H1 (cell line): ENCODE measurements at regions not wholly inside any gene's neighbourhood (a gene's known extent, or its start where the extent isn't known, plus 50 kb on each side); places are given as distances from the start of the nearest gene placed in this dataset.

ENCODE experiments used
- CTCF ChIA-PET: fragments of 300-600 bp; sonication (Branson Sonifier 250); formaldehyde crosslinking; loops from one replicate; lab custom pipeline; 2021; ENCODE audit not compliant: partially characterized antibody; lab: Charles Lee
- POLR2A ChIA-PET: fragments of 300-600 bp; sonication (Branson Sonifier 250); formaldehyde crosslinking; loops from one replicate; lab custom pipeline; 2021; ENCODE audit warnings: inconsistent platforms; ENCODE audit not compliant: partially characterized antibody; lab: Charles Lee
- DNase-seq, 2 experiments: peaks; one replicate each; pipeline versions ENCODE4 v3.0.0 to v3.0.0-alpha.2; 2010 to 2022; ENCODE audit warnings: low spot score in 2 of 2, low read depth in 1 of 2, mixed read lengths in 1 of 2
- FAIRE-seq: peaks from 2 replicates; lab custom pipeline; 2011; peaks lifted over from hg19 to GRCh38; lab: Jason Lieb, UNC
- H2AFZ ChIP-seq: 2 replicates; pipeline ENCODE4 v1.8.1; 2012; ENCODE audit warnings: low read length, inconsistent platforms
- H2AK5ac ChIP-seq: 2 replicates; pipeline ENCODE4 v1.6.1; 2013; ENCODE audit warnings: low read depth, low read length
- H2BK120ac ChIP-seq: replicated peaks from 2 replicates; pipeline ENCODE3; 2013; ENCODE audit warnings: low read depth, low read length, inconsistent platforms
- H2BK12ac ChIP-seq: 2 replicates; pipeline ENCODE4 v1.6.1; 2013; ENCODE audit warnings: low read depth, low read length
- H2BK15ac ChIP-seq: 2 replicates; pipeline ENCODE4 v1.6.1; 2013; ENCODE audit warnings: low read length
- H2BK20ac ChIP-seq: 2 replicates; pipeline ENCODE4 v1.6.1; 2013; ENCODE audit warnings: low read length
- H2BK5ac ChIP-seq: 2 replicates; pipeline ENCODE4 v1.6.1; 2013; ENCODE audit warnings: low read depth, low read length
- H3K14ac ChIP-seq: 2 replicates; pipeline ENCODE4 v1.6.1; 2013; ENCODE audit warnings: inconsistent platforms; ENCODE audit not compliant: insufficient read length
- H3K18ac ChIP-seq: 2 replicates; pipeline ENCODE4 v1.6.1; 2013; ENCODE audit warnings: low read length; ENCODE audit errors: extremely low read depth
- H3K23ac ChIP-seq: 2 replicates; pipeline ENCODE4 v1.6.1; 2013; ENCODE audit warnings: inconsistent platforms; ENCODE audit not compliant: insufficient read length
- H3K23me2 ChIP-seq: 2 replicates; pipeline ENCODE4 v1.6.1; 2013; ENCODE audit warnings: low read depth, low read length
- H3K27ac ChIP-seq: 2 replicates; pipeline ENCODE4 v1.6.1; 2011; ENCODE audit warnings: low read depth, low read length, inconsistent platforms
- H3K27me3 ChIP-seq, 4 experiments: replicated peaks in 1 of 4; 1 replicate in 1 of 4; 2 replicates in 3 of 4; pipeline versions ENCODE4 v1.6.1 to v1.8.1; 2011 to 2013; ENCODE audit warnings: low read length in 3 of 4, mild to moderate bottlenecking in 3 of 4, inconsistent platforms in 2 of 4, mixed read lengths in 2 of 4, moderate library complexity in 1 of 4; ENCODE audit not compliant: control insufficient read depth in 3 of 4, insufficient read depth in 3 of 4; ENCODE audit errors: extremely low read depth in 1 of 4
- H3K36me3 ChIP-seq, 4 experiments: 2 replicates each; pipeline versions ENCODE4 v1.6.1 to v1.8.1; 2011 to 2013; ENCODE audit warnings: mild to moderate bottlenecking in 4 of 4, low read length in 3 of 4, moderate library complexity in 2 of 4, control low read depth in 1 of 4, inconsistent platforms in 1 of 4; ENCODE audit not compliant: insufficient read depth in 4 of 4, control insufficient read depth in 2 of 4
- H3K4ac ChIP-seq: replicated peaks from 2 replicates; pipeline ENCODE3; 2013; ENCODE audit warnings: low read length, low read depth, mixed read lengths, inconsistent platforms; ENCODE audit not compliant: insufficient read length
- H3K4me1 ChIP-seq, 4 experiments: replicated peaks in 1 of 4; 1 replicate in 1 of 4; 2 replicates in 3 of 4; pipeline versions ENCODE4 v1.6.1 to v1.8.1; 2011 to 2013; ENCODE audit warnings: low read length in 3 of 4, inconsistent platforms in 2 of 4, mixed read lengths in 1 of 4; ENCODE audit not compliant: insufficient read depth in 4 of 4, control insufficient read depth in 3 of 4
- H3K4me2 ChIP-seq, 2 experiments: 2 replicates each; pipeline versions ENCODE4 v1.6.1 to v1.8.1; 2011 to 2013; ENCODE audit warnings: low read depth in 2 of 2, low read length in 2 of 2, control low read depth in 1 of 2, inconsistent platforms in 1 of 2, mild to moderate bottlenecking in 1 of 2; ENCODE audit not compliant: insufficient read depth in 1 of 2
- H3K4me3 ChIP-seq, 4 experiments: fragments of 200-600, 300-600 bp in 1 of 4; sonication (generic), shearing (Covaris generic), sonication (Bioruptor Twin) in 1 of 4; 2 replicates each; pipeline versions ENCODE4 v1.5.1 to v1.8.1; 2011 to 2016; ENCODE audit warnings: low read length in 4 of 4, low read depth in 3 of 4, control low read depth in 2 of 4, inconsistent platforms in 2 of 4, mild to moderate bottlenecking in 2 of 4, mixed read lengths in 1 of 4, moderate library complexity in 1 of 4; ENCODE audit not compliant: insufficient read depth in 2 of 4; ENCODE audit errors: extremely low read depth in 1 of 4
- H3K56ac ChIP-seq: replicated peaks from 2 replicates; pipeline ENCODE3; 2013; ENCODE audit warnings: low read depth, mild to moderate bottlenecking, mixed read lengths, low read length, inconsistent platforms; ENCODE audit not compliant: insufficient read length
- H3K79me1 ChIP-seq: 2 replicates; pipeline ENCODE4 v1.6.1; 2013; ENCODE audit warnings: low read depth, low read length, control low read depth
- H3K79me2 ChIP-seq, 2 experiments: 2 replicates each; pipeline versions ENCODE4 v1.6.1 to v1.8.1; 2012 to 2013; ENCODE audit warnings: low read length in 2 of 2, mild to moderate bottlenecking in 2 of 2, inconsistent platforms in 1 of 2; ENCODE audit not compliant: insufficient read depth in 2 of 2, control insufficient read depth in 1 of 2
- H3K9ac ChIP-seq, 4 experiments: replicated peaks in 1 of 4; 1 replicate in 1 of 4; 2 replicates in 3 of 4; pipeline versions ENCODE4 v1.6.1 to v1.8.1; 2011 to 2013; ENCODE audit warnings: low read depth in 3 of 4, low read length in 3 of 4, control low read depth in 2 of 4, mild to moderate bottlenecking in 2 of 4, moderate library complexity in 2 of 4, inconsistent platforms in 1 of 4; ENCODE audit errors: extremely low read depth in 1 of 4
- H3K9me3 ChIP-seq, 2 experiments: 2 replicates each; pipeline versions ENCODE4 v1.6.1 to v1.8.1; 2012 to 2013; ENCODE audit warnings: mild to moderate bottlenecking in 2 of 2, moderate library complexity in 2 of 2, control low read depth in 1 of 2, inconsistent platforms in 1 of 2, low read depth in 1 of 2, low read length in 1 of 2, mixed read lengths in 1 of 2; ENCODE audit not compliant: insufficient read depth in 2 of 2
- H4K20me1 ChIP-seq, 2 experiments: replicated peaks in 1 of 2; 2 replicates each; pipeline versions ENCODE3 to v1.8.1; 2011 to 2013; ENCODE audit warnings: inconsistent platforms in 2 of 2, low read length in 2 of 2, mild to moderate bottlenecking in 1 of 2; ENCODE audit not compliant: insufficient read depth in 2 of 2, control insufficient read depth in 1 of 2
- H4K5ac ChIP-seq: 2 replicates; pipeline ENCODE4 v1.6.1; 2013; ENCODE audit warnings: low read length, low read depth, mixed read lengths, inconsistent platforms; ENCODE audit not compliant: insufficient read length
- H4K8ac ChIP-seq: 2 replicates; pipeline ENCODE4 v1.8.0; 2013; ENCODE audit warnings: mild to moderate bottlenecking, moderate library complexity, low read length, inconsistent platforms; ENCODE audit not compliant: insufficient read depth; ENCODE audit errors: extremely low read depth
- H4K91ac ChIP-seq: replicated peaks from 2 replicates; pipeline ENCODE3; 2013; ENCODE audit warnings: low read length, mixed read lengths, inconsistent platforms; ENCODE audit not compliant: insufficient read length
- ASH2L ChIP-seq: fragments of 200-600, 300-600 bp; sonication (generic); IDR thresholded peaks from one replicate; pipeline ENCODE4 v1.7.1; 2017; ENCODE audit warnings: low read length
- CBX8 ChIP-seq: fragments of 300-800, 300-1000 bp; sonication (generic); IDR thresholded peaks from 2 replicates; pipeline ENCODE4 v1.7.1; 2016; ENCODE audit warnings: low read depth, low read length, borderline replicate concordance
- CHD1 ChIP-seq: IDR thresholded peaks from 2 replicates; pipeline ENCODE4 v1.6.1; 2012; ENCODE audit warnings: low read depth, low read length, improper control_type of control experiment
- EGR1 ChIP-seq: IDR thresholded peaks from 2 replicates; pipeline ENCODE4 v1.6.1; 2011; ENCODE audit warnings: low read depth, low read length, borderline replicate concordance
- FOSL1 ChIP-seq: IDR thresholded peaks from 2 replicates; pipeline ENCODE4 v1.6.1; 2011; ENCODE audit warnings: mild to moderate bottlenecking, low read depth, low read length, moderate library complexity; ENCODE audit not compliant: insufficient read depth
- HDAC6 ChIP-seq: IDR thresholded peaks from one replicate; pipeline ENCODE4 v1.7.1; 2012; ENCODE audit warnings: low read depth, mild to moderate bottlenecking, inconsistent platforms, low read length, moderate library complexity
- JUN ChIP-seq: IDR thresholded peaks from 2 replicates; pipeline ENCODE4 v1.6.1; 2011; ENCODE audit warnings: low read depth, mild to moderate bottlenecking, improper control_type of control experiment, low read length
- RXRA ChIP-seq: IDR thresholded peaks from 2 replicates; pipeline ENCODE4 v1.6.1; 2011; ENCODE audit warnings: low read depth, mild to moderate bottlenecking, low read length, moderate library complexity; ENCODE audit not compliant: insufficient read depth
- TBP ChIP-seq: IDR thresholded peaks from 2 replicates; pipeline ENCODE4 v1.6.1; 2011; ENCODE audit warnings: low read depth, low read length, improper control_type of control experiment
- YY1 ChIP-seq: IDR thresholded peaks from 2 replicates; pipeline ENCODE4 v1.6.1; 2011; ENCODE audit warnings: low read depth, mild to moderate bottlenecking, low read length
- ZNF274 ChIP-seq: IDR thresholded peaks from 2 replicates; pipeline ENCODE4 v1.7.0; 2012; ENCODE audit warnings: low read length, borderline replicate concordance; ENCODE audit errors: extremely low read depth
- WGBS, 2 experiments: shearing (Covaris generic) in 1 of 2; methylation state at CpG; one replicate each; pipeline versions ENCODE4 v1.1.6 to v1.1.7; 2013 to 2015; ENCODE audit warnings: low lambda C conversion rate in 2 of 2, mixed read lengths in 2 of 2, inconsistent platforms in 1 of 2, low coverage in 1 of 2, missing lambda C conversion rate in 1 of 2; ENCODE audit not compliant: insufficient replicate concordance in 2 of 2, insufficient coverage in 1 of 2, insufficient read length in 1 of 2; ENCODE audit errors: extremely low coverage in 1 of 2, missing lambda C conversion rate in 1 of 2; 5-methylcytosine and 5-hydroxymethylcytosine counted together
- TF ChIP-seq, protein P1 (sequence below): IDR thresholded peaks from 2 replicates; pipeline ENCODE4 v1.6.1; 2012; ENCODE audit warnings: inconsistent platforms
- TF ChIP-seq, protein P2 (sequence below): IDR thresholded peaks from 2 replicates; pipeline ENCODE4 v1.6.1; 2012; ENCODE audit warnings: inconsistent platforms

- CTCF ChIA-PET = interaction anchor here (0.9 to 2.0 kb wide), 5 partner anchors 9 to 837 kb away, joined by 3 to 7 read pairs (median 4); no protein-coding TSS in a partner anchor
- Histone ChIP-seq H3K18ac (no peak overlapping the region), H3K23me2 (no peaks in the 10 kb centered on the region), H2BK20ac (no peak overlapping the region), H2AFZ (peak overlapping the region; percentile 58; the same call in 1 of the 2 replicates), H3K36me3 (no peaks in the 10 kb centered on the region), H3K79me2 (no peaks in the 10 kb centered on the region), H3K4me2 (no peak overlapping the region), H4K5ac (no peak overlapping the region), H2BK5ac (no peak overlapping the region), H3K23ac (no peak overlapping the region), H3K14ac (no peak overlapping the region), H2BK120ac (no peak overlapping the region), H3K9me3 (no peaks in the 10 kb centered on the region), H3K27me3 (no peaks in the 10 kb centered on the region), H2BK15ac (no peak overlapping the region), H4K91ac (no peak overlapping the region), H3K9ac (no peak overlapping the region), H3K56ac (no peak overlapping the region), H2BK12ac (no peak overlapping the region), H3K4me3 (no peak overlapping the region), H3K79me1 (no peaks in the 10 kb centered on the region), H3K27ac (no peak overlapping the region), H3K4ac (no peak overlapping the region), H2AK5ac (no peak overlapping the region), H4K20me1 (no peaks in the 10 kb centered on the region), H3K4me1 (no peaks in the 10 kb centered on the region), H4K8ac (no peak overlapping the region)
- no peak for DNase-seq
- FAIRE-seq = no peak
- POLR2A ChIA-PET = no interaction called here
- 86% methylated on average over 8 of the region's 8 CpGs; no CpG with 5 or more reads in 1 of the 2 experiments for WGBS, 2 experiments
- TF ChIP-seq JUN (no peak), YY1 (no peak), CHD1 (no peak), CBX8 (no peak), EGR1 (no peak), FOSL1 (no peak), HDAC6 (no peak), TBP (no peak), ZNF274 (no peak), RXRA (no peak), ASH2L (no peak)
- TF ChIP-seq, protein P1, sequence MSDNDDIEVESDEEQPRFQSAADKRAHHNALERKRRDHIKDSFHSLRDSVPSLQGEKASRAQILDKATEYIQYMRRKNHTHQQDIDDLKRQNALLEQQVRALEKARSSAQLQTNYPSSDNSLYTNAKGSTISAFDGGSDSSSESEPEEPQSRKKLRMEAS = no peak
- TF ChIP-seq, protein P2, sequence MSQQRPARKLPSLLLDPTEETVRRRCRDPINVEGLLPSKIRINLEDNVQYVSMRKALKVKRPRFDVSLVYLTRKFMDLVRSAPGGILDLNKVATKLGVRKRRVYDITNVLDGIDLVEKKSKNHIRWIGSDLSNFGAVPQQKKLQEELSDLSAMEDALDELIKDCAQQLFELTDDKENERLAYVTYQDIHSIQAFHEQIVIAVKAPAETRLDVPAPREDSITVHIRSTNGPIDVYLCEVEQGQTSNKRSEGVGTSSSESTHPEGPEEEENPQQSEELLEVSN = no peak
These were observed 85.9 kb downstream of the LSMEM1 start for GRCh38 chr7:112566442-112567324.
